Muscle of arm (tissue), 1 donor: ENCODE measurements at regions not wholly inside any gene's neighbourhood (a gene's known extent, or its start where the extent isn't known, plus 50 kb on each side); places are given as distances from the start of the nearest gene placed in this dataset.

ENCODE experiments used
- DNase-seq: peaks from one replicate; pipeline ENCODE4 v3.0.0-alpha.2; 2013

DNA sequence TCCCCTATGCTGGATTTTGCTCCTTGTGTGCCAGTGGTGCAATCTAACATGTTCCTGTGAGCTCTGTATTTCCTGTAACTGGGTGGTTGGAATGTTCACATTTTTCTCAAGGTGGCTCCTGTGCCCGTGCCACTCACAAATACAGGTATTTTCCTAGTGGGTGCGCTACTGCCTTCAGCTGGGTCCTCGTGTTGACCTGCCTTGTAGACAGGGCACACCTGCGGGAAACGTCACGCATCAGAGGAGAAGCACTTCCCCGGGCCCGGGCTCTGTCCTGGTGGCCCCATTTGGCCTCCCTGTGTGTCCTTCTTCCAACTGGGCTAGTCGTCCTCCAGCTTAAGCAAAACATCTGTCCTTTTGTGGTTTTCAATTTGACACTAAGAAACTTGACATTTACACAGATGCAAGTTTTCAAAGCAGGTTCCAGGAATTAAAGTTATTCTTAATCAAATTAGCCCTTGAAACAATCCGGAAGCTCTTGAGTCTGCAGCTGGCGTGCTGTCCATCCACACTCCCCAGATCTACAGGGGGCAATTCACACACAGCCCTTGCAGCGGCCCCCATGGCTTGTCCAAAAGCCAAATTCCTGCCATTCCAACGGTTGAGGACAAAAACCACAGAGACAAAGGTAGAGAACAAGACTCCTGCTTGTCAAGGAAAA, 275.1 kb downstream of the CDC5L start:
- DNase-seq = no peak

DNA sequence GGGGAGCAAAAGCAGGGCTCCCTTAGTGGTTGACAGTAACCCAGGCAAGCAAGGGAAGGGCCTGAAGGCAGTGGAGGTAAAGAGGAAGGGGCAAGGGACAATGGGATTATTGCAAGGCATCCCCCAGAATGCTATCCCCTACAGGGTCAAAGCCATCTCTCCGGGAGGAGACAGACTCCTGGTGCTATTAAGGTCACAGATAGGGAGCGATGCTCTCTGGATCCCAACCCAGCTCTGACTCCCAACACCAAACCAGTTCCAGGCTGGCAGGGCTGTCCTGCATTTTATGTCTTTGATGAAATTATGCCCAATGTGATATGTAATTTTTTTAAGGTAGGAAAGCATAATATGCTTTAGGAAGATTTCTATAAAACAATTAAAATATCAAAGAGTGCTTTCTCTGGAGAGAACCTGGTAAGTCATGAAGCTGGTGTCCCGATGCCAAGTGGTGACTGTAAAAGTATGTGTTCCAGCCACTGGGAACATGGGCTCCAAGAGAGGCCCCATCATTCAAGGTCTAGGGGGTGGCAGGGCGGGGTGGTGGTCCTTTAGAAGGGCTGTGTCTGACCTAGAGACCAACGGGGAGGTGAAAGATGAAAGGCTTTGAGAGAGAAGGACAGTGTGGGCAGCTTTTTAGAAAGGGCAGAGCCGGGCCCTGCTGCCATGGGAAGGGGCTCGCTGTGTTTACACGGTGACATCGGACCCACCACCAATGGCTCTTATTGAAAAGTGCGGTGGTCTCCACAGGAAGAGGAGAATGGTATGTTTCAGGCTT, 276.5 kb downstream of the CDC5L start:
- no peak for DNase-seq

DNA sequence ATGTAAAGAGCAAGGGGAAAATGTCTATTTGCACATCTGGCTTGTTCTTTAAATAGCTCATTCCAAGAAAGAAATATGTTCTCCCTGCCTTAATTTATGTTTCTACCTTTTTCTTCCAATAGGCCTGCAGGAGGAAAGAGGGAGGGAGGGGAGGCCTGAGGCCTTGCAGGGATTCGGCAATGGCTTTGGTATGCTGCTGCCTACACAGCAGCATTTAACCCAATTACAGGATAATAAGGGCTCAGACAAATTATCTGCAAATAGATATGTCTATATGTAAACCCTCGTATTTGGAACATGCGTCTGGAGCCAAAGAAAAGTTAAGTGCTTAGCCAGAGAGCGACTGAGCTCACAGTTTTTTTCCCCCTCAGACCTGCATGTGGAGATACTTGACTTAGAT, 277.2 kb downstream of the CDC5L start:
- DNase-seq = peak; percentile 43

DNA sequence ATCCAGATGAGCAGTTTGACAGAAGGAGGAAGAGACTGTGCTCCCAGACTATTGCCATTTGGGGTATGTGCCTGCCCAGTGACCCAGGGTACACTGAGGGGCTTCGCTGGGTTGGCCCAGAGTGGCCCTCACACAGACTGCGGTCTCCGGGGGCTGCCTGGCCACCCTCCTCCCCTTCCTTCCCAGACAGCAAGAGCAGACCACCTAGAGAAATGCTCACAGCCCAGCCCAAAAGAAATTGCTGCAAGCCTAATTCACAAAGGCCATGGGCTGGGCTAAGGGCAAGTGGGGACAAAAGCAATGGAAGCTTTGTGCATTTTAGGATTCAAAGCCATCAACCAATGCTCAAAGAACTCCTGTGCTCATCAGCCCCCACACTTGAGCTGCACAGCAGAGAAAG, 277.6 kb downstream of the CDC5L start:
- DNase-seq = no peak

DNA sequence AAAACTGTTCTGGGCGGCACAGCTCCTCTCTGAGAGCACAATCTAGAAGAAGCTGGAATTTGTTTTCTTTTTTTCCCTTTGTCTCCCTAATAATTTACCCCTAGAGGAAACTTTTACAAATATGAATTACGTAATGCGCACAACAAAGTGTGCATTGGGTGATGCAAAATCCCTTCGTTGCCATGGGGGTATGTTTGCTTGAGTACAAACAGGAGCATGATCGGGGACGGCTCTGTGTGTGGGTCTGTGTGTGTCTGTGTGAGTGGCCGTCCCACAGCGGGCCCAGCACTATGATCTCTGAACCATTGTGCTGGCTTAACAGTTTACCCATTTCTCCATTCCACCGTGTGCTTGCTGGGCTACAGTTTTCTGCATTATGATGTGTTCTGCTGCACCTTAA, 278.2 kb downstream of the CDC5L start:
- DNase-seq = no peak

DNA sequence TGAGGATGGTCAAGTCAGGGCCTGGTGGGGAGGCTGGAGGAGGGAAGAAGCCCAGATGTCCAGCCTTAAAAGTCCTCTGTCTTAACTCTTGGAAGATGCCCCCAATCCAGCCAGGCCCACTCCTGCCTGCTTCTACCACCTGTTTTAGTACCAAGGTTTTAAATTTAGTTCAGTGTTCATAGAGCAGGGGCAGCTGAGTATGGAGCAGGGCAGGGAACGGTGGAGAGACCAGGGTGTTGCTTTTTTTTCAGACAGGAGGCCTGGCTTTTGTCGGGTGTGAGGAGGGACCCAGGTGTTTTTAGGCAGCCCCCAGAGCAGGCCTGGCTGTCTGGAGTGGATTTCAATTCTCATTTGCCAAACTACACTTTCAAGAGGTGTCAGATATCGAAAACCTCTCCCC, 278.8 kb downstream of the CDC5L start:
- no peak for DNase-seq

DNA sequence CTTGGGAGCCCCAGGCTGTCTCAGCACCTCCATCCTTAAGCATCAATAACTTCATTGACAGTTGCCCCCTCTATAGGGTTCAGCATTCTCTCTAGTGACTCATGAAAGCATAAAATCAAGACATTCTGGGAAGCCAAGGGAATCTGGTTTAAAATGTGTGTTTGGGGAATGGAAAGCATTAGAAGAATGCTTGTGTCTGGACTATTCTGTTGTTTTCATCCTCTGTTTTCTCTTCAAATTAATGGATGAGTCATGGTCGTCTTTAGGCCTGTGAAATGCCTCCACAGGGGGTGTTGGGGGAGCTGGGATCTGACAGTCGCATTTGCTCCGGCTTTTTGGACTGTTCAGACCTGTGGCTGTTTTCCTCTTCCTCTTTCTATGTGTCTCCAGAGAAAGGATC, 279.7 kb downstream of the CDC5L start:
- peak; percentile 25 for DNase-seq

DNA sequence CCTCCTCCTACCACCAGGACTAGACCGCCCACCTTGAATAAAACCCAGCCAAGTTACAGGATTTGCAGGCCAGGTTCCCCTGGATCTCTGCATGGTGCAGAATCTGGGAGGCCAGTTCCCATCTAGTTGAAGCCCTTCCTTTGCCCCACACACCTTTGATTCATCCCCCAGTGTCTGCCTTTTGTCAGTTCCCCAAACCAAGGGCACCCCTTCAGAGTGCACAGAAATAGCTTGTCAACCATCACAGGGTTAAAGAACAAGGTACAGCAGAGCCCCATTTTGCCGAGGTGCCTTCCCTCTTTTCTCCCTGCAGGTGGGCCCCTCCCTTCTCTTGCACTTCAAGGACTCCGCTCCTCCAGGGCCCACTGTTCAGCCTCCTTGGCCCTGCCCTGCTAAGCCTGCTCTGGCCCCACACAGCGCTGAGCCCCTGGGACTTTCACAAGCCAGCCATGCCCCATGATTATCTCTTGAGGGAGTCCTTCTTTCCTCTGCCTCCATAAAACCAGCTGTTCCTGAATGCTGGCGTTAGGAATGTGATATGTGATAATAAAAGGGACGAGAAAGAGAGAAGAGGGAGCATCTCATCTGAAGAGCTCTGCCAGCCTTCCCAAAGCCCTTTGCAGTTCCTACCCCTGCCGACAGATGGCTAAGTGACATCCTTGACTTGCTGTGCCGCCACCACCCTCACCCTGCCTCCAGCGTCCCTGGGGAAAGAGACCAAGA, 280.3 kb downstream of the CDC5L start:
- DNase-seq = no peak

DNA sequence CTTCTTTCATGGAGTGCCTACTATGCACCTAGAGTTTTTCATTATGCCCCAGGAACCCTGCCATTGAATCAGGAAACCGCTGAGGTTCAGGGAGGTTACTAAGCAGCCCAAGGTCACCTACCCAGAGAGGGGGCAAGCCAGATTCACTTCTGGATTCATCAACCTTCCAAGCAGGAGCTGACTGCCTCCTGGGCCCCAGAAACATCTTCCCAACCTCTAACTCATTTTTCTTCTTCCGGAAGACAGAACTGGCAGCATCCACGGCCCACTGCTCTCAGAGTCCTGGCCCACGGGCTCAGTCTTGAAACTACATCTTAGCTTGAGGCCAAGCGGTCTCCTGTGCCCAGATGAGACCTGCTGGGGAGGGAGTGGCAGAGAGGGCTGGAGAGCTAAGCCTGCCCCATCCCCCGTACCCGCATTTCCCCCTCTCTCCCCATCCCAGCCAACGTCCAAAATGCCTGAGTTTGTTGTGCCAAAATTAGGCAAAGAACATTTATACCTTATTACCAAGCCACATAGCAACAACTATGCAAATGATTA, 281.0 kb downstream of the CDC5L start:
- DNase-seq = no peak

DNA sequence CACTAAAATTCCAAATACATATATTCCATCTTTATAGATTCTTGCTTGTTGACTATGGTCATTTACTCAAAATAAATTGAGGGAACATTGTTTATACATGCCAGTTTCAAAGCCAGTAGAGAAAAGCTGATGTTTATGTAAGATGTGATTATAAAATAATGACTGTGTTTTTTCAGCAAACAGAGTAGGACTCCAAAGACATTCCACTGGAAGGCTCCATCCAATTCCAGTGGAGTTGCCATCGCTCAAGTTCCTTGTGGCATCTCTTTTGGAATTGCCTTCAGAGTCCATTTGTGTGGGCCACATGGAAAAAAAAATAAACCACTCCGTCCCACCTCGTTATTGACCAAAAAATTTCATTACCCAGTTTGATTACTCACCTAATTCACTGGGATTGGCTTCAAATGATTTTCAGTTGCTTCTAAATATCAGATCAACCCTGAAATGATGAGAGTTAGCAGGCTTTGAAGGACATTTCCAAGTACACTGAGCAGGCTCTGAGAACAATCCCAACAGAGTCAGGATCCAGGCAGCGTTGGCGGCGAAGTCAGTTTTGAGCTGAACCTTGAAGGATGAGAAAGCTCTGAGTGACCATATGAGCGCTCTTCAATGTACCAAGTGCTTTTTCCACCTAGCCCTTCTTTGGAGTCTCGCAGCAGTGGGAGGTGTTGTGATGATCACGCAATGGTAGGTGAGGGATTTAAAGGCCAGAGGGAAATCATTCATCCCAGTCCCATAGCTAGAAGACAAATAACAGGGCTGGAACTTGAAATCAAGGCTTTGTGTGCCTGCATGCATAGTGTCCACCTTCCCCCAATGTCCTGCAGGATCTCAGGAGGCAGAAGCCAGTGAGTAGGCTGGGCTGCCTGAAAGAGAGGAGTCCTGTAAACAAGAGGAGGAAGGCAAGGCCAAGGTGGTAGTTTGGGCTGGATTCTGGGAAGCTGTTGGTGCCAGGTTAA, 281.7 kb downstream of the CDC5L start:
- DNase-seq = no peak

DNA sequence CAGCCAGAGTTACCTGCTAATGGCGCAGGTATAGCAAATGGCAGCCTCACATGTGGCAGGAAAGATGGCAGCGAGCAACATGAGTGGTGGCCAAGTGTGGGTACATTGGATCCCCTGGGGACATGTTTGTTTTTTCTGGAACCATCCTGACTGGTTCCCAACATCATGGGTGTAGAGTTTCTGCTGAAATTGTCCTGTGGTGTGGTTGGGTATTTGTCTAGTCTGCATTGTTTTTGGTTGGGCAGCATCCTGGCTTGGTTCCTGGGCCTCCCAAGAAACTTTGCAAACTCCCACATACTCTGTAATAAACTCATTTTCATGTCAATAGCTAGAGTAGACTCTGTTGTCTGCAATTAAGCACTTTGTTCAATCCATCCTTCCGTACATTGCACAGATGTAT, 282.6 kb downstream of the CDC5L start:
- DNase-seq = no peak

DNA sequence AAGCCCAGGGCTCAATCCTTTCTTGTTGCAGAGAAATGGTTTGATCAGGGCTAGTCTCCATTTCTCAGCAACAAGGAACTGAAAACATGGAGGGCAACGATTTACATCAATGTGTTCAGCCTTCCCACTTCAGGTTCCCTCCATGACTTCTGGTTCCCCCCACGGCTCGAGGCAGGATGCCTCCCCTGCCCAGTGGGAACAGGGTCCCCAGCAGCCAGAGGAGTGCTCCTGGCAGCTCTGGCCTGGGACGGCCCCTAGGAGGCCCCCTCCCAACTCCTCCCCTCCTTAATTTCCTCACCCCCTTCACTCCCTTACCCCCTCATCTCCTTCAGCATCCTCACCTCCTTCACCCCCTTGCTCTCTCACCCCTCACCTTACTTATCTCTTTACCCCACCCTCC, 283.8 kb downstream of the CDC5L start:
- DNase-seq = no peak

DNA sequence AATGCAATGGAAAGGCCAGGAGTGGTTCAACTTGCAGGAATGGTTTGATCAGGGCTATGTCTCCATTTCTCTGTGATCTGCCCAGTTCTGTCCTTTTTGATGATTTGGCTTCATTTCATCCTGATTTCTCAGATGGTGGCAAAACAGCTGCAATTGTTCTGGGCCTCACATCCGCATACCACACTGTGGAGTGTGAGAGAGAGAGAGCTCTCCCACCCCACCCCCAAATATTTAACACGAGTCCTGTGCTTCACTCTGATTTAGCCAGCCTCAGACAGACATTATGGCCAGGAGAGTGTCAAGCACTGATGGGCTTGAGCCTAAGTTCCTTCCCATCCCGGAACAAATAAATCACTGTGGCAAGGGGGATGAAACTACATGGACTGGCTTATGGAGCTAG, 284.6 kb downstream of the CDC5L start:
- no peak for DNase-seq

DNA sequence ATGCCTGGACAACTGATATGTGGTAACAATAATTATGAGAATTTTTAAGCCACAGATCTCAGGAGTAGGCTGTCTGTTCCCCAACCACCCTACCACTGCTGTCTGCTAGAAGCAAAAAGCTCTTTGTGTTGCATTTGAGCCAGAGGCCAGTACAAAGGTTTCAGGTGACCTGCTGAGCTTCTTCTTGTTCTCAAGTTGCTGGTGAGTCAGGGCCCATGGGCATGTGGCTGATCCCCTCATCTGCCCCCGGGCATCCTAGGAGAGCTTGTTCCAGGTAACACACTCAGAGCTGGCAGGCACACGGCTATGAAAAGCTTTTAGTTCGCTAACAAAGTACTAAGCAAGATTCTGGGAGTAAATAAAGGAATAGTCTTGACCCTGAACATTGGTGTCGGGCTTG, 285.3 kb downstream of the CDC5L start:
- DNase-seq = no peak

DNA sequence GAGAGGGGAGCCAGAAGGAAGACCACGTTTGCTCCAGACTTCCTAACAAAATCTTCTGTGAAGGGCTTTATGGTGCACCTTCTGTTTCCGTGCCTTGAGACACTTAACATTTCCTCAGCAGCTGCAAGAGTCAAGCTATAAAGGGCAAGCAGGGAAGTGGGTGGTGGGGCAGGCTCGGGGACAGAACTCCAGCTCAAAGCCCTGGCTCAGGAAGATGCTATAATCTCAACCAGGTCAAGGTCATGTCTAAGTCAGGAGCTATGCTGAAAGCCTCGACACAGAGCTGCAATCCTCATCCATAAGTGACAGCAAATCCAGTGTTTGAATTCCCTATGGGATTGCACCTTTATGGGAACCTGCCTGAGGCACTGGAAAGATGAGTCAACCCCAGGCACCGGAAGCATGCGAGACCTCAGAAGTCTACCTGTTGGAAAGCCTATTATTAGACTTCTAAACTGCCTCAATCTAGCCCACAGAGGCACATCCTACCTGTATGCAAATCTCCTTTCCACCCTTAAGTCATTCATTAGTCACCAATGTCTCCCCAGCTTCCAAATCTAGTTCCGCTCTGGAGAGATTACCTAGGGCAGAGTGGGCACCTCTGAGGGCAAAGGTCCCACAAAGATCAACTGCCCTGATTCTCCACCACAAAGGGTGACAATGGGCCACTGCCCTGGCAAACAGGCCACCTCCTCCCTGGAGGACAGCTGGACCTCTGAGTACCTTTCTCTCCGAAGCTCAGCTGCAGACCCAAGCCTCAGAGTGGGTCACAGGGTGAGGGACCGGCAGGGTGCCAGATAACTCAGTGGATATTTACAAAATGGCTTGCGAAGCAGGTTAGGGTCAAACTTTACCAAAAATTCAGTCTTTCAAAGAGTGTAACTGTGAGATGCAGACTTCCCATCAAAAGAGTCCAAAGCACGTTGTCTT, 287.0 kb downstream of the CDC5L start:
- no peak for DNase-seq

DNA sequence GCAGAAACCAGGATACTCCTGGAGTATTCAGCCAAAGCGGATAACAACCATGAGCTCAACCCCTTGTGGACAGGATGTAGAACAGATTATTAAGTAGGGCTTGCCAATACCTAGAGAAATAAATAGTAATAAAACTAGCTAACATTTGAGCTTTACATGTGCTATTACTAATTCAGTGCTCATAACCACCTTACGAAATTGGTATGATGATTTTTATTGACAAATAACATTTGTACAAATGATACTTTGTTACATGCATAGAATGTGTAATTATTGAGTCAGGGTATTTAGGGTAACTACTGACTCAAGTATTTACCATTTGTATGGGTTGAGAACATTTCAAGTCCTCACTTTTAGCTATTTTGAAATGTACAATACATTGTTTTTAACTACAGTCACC, 287.9 kb downstream of the CDC5L start:
- DNase-seq = no peak

DNA sequence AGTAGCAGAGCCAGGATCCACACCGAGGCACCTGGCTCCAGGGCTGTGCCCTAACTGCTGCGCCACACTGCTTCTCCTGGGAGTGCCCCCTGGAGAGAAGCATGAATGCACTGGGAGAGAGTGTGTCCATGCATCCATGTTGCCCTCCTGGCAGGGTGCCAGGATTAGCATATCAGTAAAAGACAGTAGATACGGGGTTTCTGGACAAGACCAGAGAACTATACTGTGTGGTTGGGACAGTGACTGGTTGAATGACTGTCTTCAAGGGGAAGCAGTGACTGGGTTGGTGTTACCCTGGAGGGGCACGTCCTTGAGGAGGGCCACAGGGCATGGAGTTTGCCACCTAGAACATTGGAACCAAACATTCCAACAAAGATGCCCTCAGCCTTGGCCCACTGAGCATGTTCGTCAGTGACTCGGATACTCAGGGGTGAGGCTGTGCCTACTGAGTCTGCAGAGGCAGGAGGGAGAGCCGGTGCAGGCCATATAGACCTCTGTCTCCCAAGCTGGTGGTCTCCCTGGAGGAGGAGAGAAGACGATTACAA, 288.8 kb downstream of the CDC5L start:
- DNase-seq = no peak

DNA sequence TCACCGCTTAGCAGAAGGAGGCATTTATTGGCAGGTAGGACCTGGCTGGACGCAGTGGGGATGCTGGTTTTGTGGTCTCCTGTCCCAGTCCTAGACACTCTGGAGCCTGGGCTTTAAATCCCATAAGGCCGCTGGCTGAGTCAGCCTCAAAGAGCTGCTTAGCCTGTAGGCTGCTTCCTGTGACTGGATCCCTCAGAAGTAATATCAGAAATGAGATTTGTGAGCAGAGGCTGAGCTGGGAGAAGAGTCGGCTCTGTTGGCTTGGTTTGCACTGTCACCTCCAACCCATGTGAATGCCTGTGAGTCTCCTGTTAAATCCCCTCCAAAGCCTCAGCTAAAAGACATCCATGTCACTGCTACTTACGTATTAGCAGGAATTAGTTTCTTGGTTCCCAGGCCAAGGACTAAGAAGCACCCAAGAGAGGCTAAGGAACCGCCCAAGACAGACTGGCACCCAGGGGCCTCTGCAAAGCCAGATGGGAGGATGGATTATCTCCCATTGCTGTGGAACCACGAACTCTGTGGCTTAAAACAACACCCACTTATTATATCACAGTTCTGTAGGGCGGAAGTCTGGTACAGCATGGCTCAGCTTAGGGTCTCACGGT, 289.4 kb downstream of the CDC5L start:
- DNase-seq = no peak

DNA sequence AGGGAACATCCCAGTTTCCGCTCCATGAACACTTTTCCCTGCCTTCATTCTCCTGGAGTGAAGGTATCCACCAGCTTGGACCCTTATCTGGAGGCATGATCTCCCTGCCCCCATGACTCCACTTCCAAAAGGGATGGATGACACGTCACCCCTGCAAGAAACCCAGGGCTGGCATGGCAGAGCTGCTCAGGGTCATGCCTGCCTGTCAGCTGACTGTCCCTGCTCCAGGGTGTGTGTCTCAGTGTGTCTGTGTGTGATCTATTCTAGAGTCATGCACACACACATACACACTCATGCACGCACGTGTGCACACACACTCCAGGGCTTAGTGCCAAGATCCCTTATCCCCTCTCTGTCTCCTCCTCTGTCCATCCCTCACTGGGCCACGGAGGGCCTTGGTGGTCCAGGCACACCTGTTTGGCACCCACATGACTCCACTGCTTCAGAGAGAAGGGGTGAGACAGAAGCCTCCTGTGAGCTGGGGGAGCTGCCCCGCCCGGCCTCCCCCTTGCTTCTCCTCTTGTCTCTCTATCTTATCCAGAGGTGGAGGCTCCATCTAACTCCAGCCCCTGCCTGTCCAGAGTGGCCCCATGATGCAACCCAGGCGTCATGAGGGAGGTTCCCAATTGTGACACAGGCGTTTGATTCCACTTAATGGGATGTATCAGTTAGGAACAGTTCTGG, 290.9 kb downstream of the CDC5L start:
- DNase-seq = no peak
